Testis (tissue), 2 donors: ENCODE measurements at regions not wholly inside any gene's neighbourhood (a gene's known extent, or its start where the extent isn't known, plus 50 kb on each side); places are given as distances from the start of the nearest gene placed in this dataset.

Experiments
- CTCF ChIP-seq, 3 experiments: fragments of 450-650 bp in 2 of 3; fragments of 200-600 bp in 1 of 3; sonication (generic) in 1 of 3; IDR thresholded peaks; one replicate each; pipeline ENCODE4 v1.5.1; 2016 to 2019; ENCODE audit warnings: antibody characterized with exemption in 3 of 3, mild to moderate bottlenecking in 2 of 3, moderate library complexity in 1 of 3
- POLR2A ChIP-seq: fragments of 450-650 bp; IDR thresholded peaks from one replicate; pipeline ENCODE4 v1.6.1; 2017; ENCODE audit warnings: antibody characterized with exemption, mild to moderate bottlenecking, moderate library complexity

- TF ChIP-seq CTCF (IDR thresholded peaks at IDR 0.05), result no peak
- TF ChIP-seq POLR2A, result no peak
These were observed 240.1 kb upstream of the FSTL5 start for GRCh38 chr4:162403932-162404331.
